Stimulated activated naive CD8-positive, alpha-beta T cell treated with anti-CD3 and anti-CD28 coated beads, Interleukin-15, amount 100 ng/mL, for 72 hours (primary cell): ENCODE measurements at regions not wholly inside any gene's neighbourhood (a gene's known extent, or its start where the extent isn't known, plus 50 kb on each side); places are given as distances from the start of the nearest gene placed in this dataset.

Experiments used
- ATAC-seq: fragments of 150-1000 bp; cut with Tn5 transposase; 2 replicates; pipeline ENCODE4 v1.10.0; 2021; ENCODE audit warnings: mild to moderate bottlenecking, moderate library complexity
- DNase-seq, 2 donors: peaks; one replicate each; pipeline ENCODE4 v3.0.0; 2021 to 2022
- H3K27ac Mint-ChIP-seq, 2 donors: one replicate each; pipeline ENCODE4 v1.8.0; 2022; ENCODE audit warnings: mild to moderate bottlenecking in 2 of 2, mixed read lengths in 2 of 2, moderate library complexity in 2 of 2
- H3K27me3 Mint-ChIP-seq: one replicate; pipeline ENCODE4 v1.8.0; 2022; ENCODE audit warnings: mixed read lengths
- H3K4me1 Mint-ChIP-seq: one replicate; pipeline ENCODE4 v1.8.0; 2022; ENCODE audit warnings: mild to moderate bottlenecking, mixed read lengths
- H3K4me3 Mint-ChIP-seq, 2 donors: one replicate each; pipeline ENCODE4 v1.8.0; 2022; ENCODE audit warnings: mild to moderate bottlenecking in 2 of 2, mixed read lengths in 2 of 2, moderate library complexity in 1 of 2
- H3K9me3 Mint-ChIP-seq, 2 donors: one replicate each; pipeline ENCODE4 v1.8.0; 2022; ENCODE audit warnings: mixed read lengths in 2 of 2

DNA sequence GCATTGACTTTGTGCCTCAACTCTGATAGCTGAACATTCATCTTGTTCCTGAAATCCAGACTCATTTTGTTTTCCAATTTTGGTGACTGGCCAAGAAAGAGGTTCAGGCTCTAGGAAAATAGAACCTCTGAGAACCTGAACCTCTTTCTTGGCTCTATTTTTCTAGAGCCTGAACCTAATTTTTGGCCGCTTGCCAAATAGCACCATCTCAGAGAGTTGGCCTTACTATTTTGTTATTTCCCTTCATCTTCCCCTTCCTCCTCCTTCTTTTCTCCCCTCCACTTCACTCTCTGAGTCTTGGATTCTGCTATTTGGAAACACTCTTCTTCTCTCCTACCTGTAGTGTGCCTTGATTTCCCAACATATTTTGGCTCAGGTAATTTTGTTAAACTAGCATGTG is 114.4 kb upstream of the CNTN1 start:
- Mint-ChIP-seq H3K27ac (peak overlapping the region in 1 of 2 donors; percentile 50), H3K4me1 (no peaks in the 10 kb centered on the region), H3K4me3 (no peak overlapping the region), H3K9me3 (peaks cover 7 to 37% of the 10 kb centered on the region in 2 donors), H3K27me3 (no peaks in the 10 kb centered on the region)
- DNase-seq, result no peak
- ATAC-seq, result no peak

DNA sequence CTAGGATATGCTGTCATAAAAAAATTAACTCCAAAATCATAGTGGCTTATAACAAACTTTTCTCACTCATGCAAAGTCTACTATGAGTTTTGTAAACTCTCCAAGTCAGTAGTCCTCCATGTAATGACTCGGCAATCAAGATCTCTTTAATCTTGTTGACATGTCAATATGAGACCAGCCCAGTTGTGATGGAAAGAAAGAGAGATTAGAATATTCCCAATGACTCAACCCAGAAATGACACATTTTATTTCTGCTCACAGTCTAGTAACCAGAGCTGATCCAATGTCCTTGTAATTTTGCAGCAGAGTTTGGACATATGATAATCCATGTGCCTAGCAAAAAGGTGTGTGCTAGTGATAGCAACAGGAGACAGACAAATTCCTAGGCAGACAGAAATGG is 112.6 kb upstream of the CNTN1 start:
- no peak overlapping the region for H3K4me3 Mint-ChIP-seq
- peaks cover 7 to 40% of the 10 kb centered on the region in 2 donors for H3K9me3 Mint-ChIP-seq
- H3K4me1 Mint-ChIP-seq, result no peaks in the 10 kb centered on the region
- DNase-seq (no peak), ATAC-seq (no peak)
- no peak overlapping the region for H3K27ac Mint-ChIP-seq
- no peaks in the 10 kb centered on the region for H3K27me3 Mint-ChIP-seq

DNA sequence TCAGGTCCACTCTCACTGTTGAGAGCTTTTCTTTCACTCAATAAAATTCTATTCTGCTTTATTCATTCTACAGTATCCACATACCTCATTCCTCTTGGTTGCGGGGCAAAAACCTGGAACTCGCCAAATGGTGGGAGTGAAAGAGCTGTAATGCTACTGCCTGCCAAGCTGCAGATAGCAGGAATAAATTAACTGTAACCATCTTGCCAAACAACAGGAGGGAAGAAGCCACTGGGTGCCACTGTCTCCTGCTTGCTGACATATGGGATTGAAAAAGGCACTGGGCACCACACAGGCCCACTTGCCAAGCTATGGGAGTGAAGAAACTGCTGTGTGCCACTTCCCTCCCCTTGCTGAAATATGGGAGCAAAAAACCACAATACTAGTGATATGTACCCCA is 111.9 kb upstream of the CNTN1 start:
- no peak overlapping the region for H3K27ac Mint-ChIP-seq
- H3K9me3 Mint-ChIP-seq, result peaks cover 7 to 40% of the 10 kb centered on the region in 2 donors
- H3K27me3 Mint-ChIP-seq, result no peaks in the 10 kb centered on the region
- no peak for ATAC-seq
- H3K4me3 Mint-ChIP-seq, result no peak overlapping the region
- H3K4me1 Mint-ChIP-seq, result no peaks in the 10 kb centered on the region
- no peak for DNase-seq

DNA sequence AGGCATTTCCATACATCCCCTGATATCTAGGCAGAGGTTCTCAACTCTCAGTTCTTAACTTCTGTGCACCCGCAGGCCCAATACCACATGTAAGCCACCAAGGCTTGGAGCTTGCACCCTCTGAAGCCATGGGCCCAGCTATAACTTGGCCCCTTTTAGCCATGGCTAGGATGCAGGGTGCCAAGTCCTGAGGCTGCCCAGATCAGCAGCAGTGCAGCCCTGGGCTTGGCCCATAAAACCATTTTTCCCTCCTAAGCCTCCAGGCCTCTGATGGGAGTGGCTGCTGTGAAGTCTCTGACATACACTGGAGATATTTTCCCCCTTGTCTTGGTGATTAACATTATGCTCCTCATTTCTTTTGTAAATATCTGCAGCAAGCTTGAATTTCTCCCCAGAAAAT is 110.3 kb upstream of the CNTN1 start:
- Mint-ChIP-seq H3K4me1 (no peaks in the 10 kb centered on the region), H3K4me3 (no peak overlapping the region), H3K27me3 (no peaks in the 10 kb centered on the region), H3K9me3 (peaks cover 7 to 40% of the 10 kb centered on the region in 2 donors), H3K27ac (no peak overlapping the region)
- ATAC-seq (no peak), DNase-seq (no peak)

DNA sequence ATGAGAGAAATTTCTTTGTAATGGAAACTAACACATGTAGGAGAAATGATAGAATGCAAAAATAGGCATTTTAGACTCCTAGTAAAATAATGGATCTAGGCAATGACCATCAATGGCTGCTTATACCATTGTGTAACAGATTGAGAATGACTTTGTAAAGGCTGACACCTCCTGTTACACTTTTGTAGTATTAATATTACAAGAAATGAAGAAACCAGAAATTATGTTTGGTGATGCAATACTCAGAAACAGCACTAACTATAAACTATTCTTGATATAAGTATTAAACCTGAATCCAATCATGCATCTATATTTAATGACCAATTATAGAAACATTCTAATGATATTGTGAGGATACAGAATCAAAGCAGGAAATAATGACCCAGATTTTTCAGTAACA is 108.5 kb upstream of the CNTN1 start:
- peak overlapping the region in 1 of 2 donors; percentile 90 for H3K27ac Mint-ChIP-seq
- no peaks in the 10 kb centered on the region for H3K4me1 Mint-ChIP-seq
- DNase-seq (no peak), ATAC-seq (no peak)
- no peaks in the 10 kb centered on the region for H3K27me3 Mint-ChIP-seq
- peaks cover 7 to 34% of the 10 kb centered on the region in 2 donors for H3K9me3 Mint-ChIP-seq
- H3K4me3 Mint-ChIP-seq, result no peak overlapping the region

DNA sequence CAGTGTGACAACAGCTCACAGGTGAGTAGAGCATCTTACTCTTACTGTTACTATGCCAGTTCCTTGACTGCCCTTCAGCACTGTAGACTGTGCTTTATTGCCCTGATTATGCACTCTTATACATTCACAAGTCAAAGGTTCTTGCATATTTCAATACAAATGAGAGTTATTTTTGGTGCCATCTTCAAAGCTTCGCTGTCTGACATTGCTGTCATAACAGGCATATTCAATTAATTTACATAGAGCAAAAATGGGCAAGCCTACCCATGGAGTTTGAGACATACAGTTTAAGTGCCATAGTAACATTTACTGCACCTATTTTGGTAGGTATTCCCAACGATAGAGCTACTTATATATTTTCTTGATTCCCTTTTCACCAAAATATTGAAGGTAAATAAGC is 107.5 kb upstream of the CNTN1 start:
- no peak for ATAC-seq
- no peak overlapping the region for H3K4me3 Mint-ChIP-seq
- H3K27ac Mint-ChIP-seq, result no peak overlapping the region
- H3K27me3 Mint-ChIP-seq, result no peaks in the 10 kb centered on the region
- peaks cover 10 to 42% of the 10 kb centered on the region in 2 donors for H3K9me3 Mint-ChIP-seq
- H3K4me1 Mint-ChIP-seq, result no peaks in the 10 kb centered on the region
- no peak for DNase-seq

DNA sequence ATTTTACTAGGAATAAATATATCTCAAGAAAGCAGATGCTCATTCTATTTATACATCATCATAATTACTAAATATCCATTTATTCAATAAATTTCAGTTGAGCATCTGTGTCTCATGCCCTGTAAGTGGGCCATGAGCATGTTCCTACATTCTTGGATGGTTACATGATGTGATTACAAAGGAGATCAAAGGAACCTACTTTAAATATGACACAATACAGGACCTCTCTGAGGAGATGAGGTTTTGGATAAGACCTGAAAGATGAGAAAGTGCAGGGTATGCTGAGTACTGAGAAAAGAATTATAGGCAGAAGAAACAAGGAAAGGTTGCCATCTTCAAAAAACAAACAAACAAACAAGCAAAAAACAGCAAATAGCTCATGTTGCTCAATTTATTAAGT is 105.4 kb upstream of the CNTN1 start:
- no peak for ATAC-seq
- Mint-ChIP-seq H3K27ac (no peak overlapping the region), H3K4me3 (no peak overlapping the region), H3K27me3 (no peaks in the 10 kb centered on the region), H3K9me3 (peaks cover 11 to 32% of the 10 kb centered on the region in 2 donors), H3K4me1 (no peaks in the 10 kb centered on the region)
- no peak for DNase-seq

DNA sequence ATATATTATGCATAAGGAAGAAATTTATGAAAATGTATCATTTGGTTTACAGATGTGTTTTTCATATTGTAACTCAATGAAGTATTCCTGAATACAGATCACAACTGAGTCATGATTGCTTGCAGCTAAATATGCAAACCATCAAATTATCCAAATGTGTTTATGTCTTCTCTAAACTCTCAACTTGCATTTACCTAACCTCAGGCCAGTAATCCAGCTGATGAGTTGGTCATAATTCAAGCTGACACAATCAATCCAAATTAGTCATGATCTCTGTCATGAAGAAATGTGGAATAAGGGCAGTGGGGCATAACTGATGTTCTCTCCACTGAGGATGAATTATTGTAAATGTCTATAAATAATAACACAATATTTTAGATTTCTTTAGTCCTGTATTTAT is 104.8 kb upstream of the CNTN1 start:
- Mint-ChIP-seq H3K27me3 (no peaks in the 10 kb centered on the region), H3K27ac (no peak overlapping the region), H3K4me1 (no peaks in the 10 kb centered on the region), H3K4me3 (no peak overlapping the region), H3K9me3 (peaks cover 11 to 31% of the 10 kb centered on the region in 2 donors)
- DNase-seq, result no peak
- ATAC-seq, result no peak

DNA sequence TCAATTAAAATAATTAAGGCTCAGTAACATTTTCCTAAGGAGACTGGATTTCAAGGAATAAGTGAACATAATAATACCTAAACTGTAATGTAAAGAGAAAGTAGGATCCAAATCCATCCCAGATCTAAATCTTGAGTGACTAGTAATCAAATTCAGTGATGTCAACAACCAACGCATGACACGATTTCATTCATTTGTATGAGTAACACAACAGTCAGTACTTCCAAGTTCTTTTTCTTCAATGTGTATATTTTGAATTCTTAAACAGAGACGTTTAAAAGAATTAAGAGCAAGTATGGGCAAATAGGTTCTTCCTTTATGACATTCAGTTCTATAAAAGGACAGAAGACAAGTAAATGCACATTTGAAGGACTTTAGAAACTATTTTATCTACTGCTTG is 104.3 kb upstream of the CNTN1 start:
- no peak for ATAC-seq
- Mint-ChIP-seq H3K27ac (no peak overlapping the region), H3K9me3 (peaks cover 8 to 28% of the 10 kb centered on the region in 2 donors), H3K4me1 (no peaks in the 10 kb centered on the region), H3K27me3 (no peaks in the 10 kb centered on the region), H3K4me3 (no peak overlapping the region)
- DNase-seq, result no peak

DNA sequence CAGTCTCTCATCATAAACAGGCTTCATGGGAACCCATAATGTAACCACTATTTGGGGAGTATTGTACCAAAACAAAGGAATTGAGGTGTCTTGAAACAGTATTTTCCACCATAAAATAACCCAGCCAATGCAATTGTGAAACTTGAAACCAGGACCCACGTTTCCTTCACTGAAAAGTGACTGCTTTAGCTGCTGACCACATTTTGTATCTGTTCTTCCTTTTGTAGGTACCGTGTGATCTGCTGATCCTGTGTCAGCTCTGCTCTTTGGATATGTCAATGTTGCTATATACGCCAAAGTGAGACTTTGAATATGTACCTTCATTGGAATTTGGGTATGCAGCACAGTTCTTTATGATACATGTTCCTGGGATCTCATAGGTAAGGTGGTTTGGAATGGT is 95.1 kb upstream of the CNTN1 start:
- no peaks in the 10 kb centered on the region for H3K4me1 Mint-ChIP-seq
- peaks cover 12% of the 10 kb centered on the region in 2 donors for H3K9me3 Mint-ChIP-seq
- no peak overlapping the region for H3K27ac Mint-ChIP-seq
- ATAC-seq, result no peak
- H3K4me3 Mint-ChIP-seq, result no peak overlapping the region
- no peak for DNase-seq
- H3K27me3 Mint-ChIP-seq, result no peaks in the 10 kb centered on the region

DNA sequence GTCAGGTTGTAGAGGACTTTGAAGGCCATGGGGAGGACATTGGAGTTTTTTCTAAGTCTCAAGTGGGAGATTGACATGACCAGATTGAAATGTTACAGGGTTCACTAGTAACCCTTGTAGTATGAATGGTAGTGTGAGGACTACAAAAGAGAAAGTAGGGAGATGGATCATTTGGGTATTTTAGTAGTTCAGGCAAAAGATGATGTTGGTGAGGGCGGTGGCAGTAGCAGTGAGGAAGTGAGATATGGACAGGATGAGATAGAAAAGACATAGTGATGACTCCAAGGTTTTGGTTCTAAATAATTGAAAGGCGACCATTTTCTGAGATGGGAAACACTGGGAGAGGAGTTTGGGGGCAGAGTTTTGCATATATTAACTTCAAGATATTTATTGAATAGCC is 94.2 kb upstream of the CNTN1 start:
- no peak overlapping the region for H3K27ac Mint-ChIP-seq
- H3K4me1 Mint-ChIP-seq, result no peaks in the 10 kb centered on the region
- no peaks in the 10 kb centered on the region for H3K27me3 Mint-ChIP-seq
- no peak overlapping the region for H3K4me3 Mint-ChIP-seq
- ATAC-seq (no peak), DNase-seq (no peak)
- H3K9me3 Mint-ChIP-seq, result peaks cover 7 to 9% of the 10 kb centered on the region in 2 donors

DNA sequence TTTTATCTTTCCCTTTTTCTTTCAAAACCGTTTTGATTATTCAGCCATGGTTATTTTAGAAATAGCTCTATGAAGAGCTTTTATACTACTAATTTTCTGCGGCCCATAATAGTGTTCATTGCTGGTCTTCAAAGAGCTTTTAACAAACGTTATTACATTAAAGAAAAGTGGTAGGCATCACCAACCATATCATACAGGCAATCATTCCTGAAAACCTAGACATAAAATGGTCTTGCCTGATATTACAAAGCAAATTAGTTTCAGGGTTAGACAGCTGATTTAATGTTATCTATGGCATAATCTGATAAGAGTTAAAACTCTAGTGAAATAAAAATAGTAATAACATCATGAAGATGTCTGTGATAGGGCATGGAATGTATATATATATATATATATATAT is 89.7 kb upstream of the CNTN1 start:
- Mint-ChIP-seq H3K9me3 (peaks cover 7 to 8% of the 10 kb centered on the region in 2 donors), H3K4me1 (no peaks in the 10 kb centered on the region), H3K27me3 (no peaks in the 10 kb centered on the region), H3K4me3 (no peak overlapping the region), H3K27ac (no peak overlapping the region)
- DNase-seq (no peak), ATAC-seq (no peak)

DNA sequence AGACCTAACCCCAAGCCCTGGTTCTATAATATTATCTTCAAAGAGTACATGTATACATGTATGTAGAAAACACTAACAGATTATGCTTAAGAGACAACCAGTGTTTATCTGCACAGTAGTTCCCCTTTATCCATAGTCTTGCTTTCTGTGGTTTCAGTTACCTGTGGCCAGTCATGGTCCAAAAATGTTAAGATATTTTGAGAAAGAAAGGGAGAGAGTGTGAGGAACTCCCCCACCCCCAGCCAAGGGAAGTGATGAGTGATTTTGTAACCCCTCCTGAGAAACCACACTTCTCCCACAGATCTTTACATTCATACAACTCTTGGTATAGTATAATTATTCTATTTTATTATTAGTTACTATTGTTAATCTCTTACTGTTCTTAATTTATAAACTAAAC is 77.3 kb upstream of the CNTN1 start:
- Mint-ChIP-seq H3K9me3 (peaks cover 6 to 17% of the 10 kb centered on the region in 2 donors), H3K27me3 (no peaks in the 10 kb centered on the region)
- ATAC-seq, result peak; percentile 76

DNA sequence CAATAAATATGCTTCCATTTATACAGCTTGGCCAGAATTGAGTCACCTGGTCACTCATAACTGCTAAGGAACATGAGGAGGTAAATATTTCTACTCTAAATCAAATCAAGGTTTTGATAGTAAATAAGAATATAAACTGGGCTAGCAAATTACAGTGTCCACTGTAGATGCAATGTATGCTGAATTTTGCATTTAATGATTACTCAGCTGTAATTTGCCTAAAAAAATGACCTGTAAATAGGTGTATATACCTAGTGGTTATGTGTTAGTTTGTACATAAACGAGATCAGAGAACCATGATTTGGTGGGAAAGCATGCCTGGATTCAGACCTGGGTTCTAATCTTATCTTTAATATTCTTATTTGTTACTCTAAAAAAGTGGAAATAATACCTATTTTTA is 76.6 kb upstream of the CNTN1 start:
- DNase-seq, result no peak
- no peak overlapping the region for H3K4me3 Mint-ChIP-seq
- H3K9me3 Mint-ChIP-seq, result peaks cover 6 to 13% of the 10 kb centered on the region in 2 donors
- H3K27ac Mint-ChIP-seq, result no peak overlapping the region
- peaks cover 6% of the 10 kb centered on the region for H3K4me1 Mint-ChIP-seq
- no peaks in the 10 kb centered on the region for H3K27me3 Mint-ChIP-seq
- ATAC-seq, result no peak

More for the DNA sequence above, 77.3 kb upstream of the CNTN1 start:
- Mint-ChIP-seq H3K4me1 (peaks cover 6% of the 10 kb centered on the region), H3K27ac (no peak overlapping the region), H3K4me3 (no peak overlapping the region)
- DNase-seq, result peak in 1 of 2 donors; percentile 31

DNA sequence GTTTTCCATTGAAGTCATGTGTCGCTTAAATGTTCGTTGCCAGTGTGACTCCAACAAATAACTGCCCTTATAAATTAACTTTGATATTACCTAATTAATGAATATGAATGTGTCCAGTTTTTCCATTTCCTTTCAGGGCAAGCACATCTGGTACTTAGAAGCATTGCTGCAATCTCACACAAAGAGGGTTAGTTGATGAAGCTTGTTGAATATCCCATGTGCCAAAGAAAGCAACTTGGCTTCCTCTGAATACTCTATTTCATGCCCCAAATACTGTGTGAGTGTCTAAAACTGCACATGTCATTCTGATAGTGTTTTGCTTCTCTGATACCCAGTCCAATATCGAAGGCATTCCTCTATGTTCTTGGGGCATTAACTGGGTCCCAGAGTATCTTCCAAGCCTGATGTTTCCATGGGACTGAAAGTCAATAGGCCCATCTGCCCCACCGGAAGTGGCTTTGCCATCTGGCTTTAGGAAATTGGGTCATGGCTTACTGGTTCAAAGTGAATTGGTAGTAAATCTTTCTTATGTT is 75.8 kb upstream of the CNTN1 start:
- Mint-ChIP-seq H3K4me3 (no peak overlapping the region), H3K27me3 (no peaks in the 10 kb centered on the region), H3K4me1 (peaks cover 6% of the 10 kb centered on the region), H3K9me3 (peaks cover 2 to 13% of the 10 kb centered on the region in 2 donors), H3K27ac (no peak overlapping the region)
- ATAC-seq, result no peak
- no peak for DNase-seq

DNA sequence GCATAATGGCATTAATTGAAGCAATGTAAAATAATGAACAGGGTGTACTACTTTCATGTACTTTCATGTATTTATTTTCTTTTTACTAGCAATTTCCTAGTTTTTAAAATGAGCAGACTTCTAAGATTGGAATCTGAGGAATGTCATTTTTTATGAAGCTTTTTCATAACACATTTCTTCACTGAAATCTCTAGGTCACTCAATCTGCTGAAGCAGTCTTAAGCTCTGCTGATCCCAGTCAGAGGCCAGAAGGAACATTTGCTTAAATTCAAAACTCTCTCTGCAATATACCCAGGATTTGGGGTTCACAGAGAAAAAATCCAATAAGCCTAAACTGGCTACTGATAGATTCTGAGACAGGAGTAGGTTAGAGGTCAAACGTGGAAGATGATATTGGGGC is 73.6 kb upstream of the CNTN1 start:
- Mint-ChIP-seq H3K27ac (no peak overlapping the region), H3K9me3 (no peaks in the 10 kb centered on the region), H3K4me1 (peaks cover 6% of the 10 kb centered on the region), H3K27me3 (no peaks in the 10 kb centered on the region), H3K4me3 (no peak overlapping the region)
- ATAC-seq (no peak), DNase-seq (no peak)

DNA sequence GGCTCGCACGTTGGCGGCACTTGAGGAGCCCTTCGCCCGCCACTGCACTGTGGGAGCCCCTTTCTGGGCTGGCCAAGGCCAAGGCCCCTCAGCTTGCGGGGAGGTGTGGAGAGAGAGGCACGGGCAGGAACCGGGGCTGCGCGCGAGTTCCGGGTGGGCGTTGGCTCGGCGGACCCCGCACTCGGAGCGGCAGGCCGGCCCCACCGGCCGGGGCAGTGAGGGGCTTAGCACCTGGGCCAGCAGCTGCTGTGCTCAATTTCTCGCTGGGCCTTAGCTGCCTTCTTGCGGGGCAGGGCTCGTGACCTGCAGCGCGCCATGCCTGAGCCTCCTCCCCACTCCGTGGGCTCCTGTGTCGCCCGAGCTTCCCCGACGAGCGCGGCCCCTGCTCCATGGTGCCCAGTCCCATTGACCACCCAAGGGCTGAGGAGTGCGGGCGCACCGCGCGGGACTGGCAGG is 71.6 kb upstream of the CNTN1 start:
- DNase-seq (no peak), ATAC-seq (no peak)
- no peaks in the 10 kb centered on the region for H3K9me3 Mint-ChIP-seq
- H3K27me3 Mint-ChIP-seq, result no peaks in the 10 kb centered on the region
- no peaks in the 10 kb centered on the region for H3K4me1 Mint-ChIP-seq
- no peak overlapping the region for H3K27ac Mint-ChIP-seq
- H3K4me3 Mint-ChIP-seq, result no peak overlapping the region
